Spleen (tissue), 7 donors: ENCODE measurements at regions not wholly inside any gene's neighbourhood (a gene's known extent, or its start where the extent isn't known, plus 50 kb on each side); places are given as distances from the start of the nearest gene placed in this dataset.
"Not testable (repeated sequence)": the region's sequence is repeated elsewhere in the genome, so short reads cannot be mapped to it uniquely, and the experiment has no call there.

ENCODE experiments used
- POLR2A ChIP-seq, 3 donors: fragments of 450-650 bp; IDR thresholded peaks; one replicate each; pipeline ENCODE4 v1.5.1; 2017; ENCODE audit warnings: antibody characterized with exemption in 3 of 3, mild to moderate bottlenecking in 1 of 3
- POLR2AphosphoS5 ChIP-seq, 3 donors: sonication (generic); formaldehyde crosslinking; IDR thresholded peaks; one replicate each; pipeline ENCODE4 v1.5.1; 2017; ENCODE audit warnings: antibody characterized with exemption in 3 of 3
- TF ChIP-seq, protein P1 (sequence below), 11 experiments: fragments of 200-600 bp in 7 of 11; fragments of 450-650 bp in 4 of 11; sonication (generic) in 4 of 11; IDR thresholded peaks in 8 of 11; conservative IDR thresholded peaks in 3 of 11; 1 replicate in 7 of 11; 2 replicates in 4 of 11; pipeline versions ENCODE4 v1.4.0 to v1.8.0; 2016 to 2021; ENCODE audit warnings: antibody characterized with exemption in 11 of 11, inconsistent platforms in 4 of 11, mild to moderate bottlenecking in 1 of 11
- donor health status: DM: no; HTN: no; CAD: no; lungs with moderate emphysema.
- donor health status: DM: no; HTN: no; CAD: no.
- donor health status: DM: no; HTN: no; CAD: no.

DNA sequence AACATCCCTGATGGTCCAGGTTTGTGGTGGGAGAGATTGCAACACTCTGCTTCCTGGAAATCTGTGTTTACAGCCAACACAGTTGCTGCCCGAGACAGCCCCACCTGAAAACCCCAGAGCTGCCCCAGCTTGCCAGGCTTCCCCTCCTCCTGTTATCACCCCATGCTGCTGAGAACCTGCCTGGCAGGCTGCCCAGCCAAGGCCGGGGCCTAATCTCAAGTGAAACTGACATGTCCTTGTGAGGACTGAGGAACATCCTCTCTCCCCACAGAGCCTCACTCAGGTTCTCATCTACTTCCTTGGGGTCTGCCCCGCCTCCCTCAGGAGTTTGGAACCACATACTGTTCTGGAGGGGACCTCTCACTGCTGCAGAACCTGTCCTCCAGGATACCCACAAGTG is 358.4 kb downstream of the KCNJ18 start:
- TF ChIP-seq, protein P1, sequence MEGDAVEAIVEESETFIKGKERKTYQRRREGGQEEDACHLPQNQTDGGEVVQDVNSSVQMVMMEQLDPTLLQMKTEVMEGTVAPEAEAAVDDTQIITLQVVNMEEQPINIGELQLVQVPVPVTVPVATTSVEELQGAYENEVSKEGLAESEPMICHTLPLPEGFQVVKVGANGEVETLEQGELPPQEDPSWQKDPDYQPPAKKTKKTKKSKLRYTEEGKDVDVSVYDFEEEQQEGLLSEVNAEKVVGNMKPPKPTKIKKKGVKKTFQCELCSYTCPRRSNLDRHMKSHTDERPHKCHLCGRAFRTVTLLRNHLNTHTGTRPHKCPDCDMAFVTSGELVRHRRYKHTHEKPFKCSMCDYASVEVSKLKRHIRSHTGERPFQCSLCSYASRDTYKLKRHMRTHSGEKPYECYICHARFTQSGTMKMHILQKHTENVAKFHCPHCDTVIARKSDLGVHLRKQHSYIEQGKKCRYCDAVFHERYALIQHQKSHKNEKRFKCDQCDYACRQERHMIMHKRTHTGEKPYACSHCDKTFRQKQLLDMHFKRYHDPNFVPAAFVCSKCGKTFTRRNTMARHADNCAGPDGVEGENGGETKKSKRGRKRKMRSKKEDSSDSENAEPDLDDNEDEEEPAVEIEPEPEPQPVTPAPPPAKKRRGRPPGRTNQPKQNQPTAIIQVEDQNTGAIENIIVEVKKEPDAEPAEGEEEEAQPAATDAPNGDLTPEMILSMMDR (IDR thresholded peaks at IDR 0.05 in 8 of 11, conservative IDR thresholded peaks at IDR 0.05 in 3 of 11): not testable (repeated sequence)
- not testable (repeated sequence) for TF ChIP-seq POLR2A, POLR2AphosphoS5 (IDR thresholded peaks at IDR 0.05)
